Suprapubic skin (tissue), 4 donors: ENCODE measurements at regions not wholly inside any gene's neighbourhood (a gene's known extent, or its start where the extent isn't known, plus 50 kb on each side); places are given as distances from the start of the nearest gene placed in this dataset.

ENCODE experiments used
- CTCF ChIP-seq, 2 donors: fragments of 200-600 bp in 1 of 2; fragments of 450-650 bp in 1 of 2; sonication (generic) in 1 of 2; IDR thresholded peaks; one replicate each; pipeline ENCODE4 v1.5.1; 2016 to 2019; ENCODE audit warnings: antibody characterized with exemption in 2 of 2, mild to moderate bottlenecking in 1 of 2, moderate library complexity in 1 of 2
- POLR2A ChIP-seq, 2 donors: fragments of 450-650 bp; IDR thresholded peaks; one replicate each; pipeline ENCODE4 v1.6.1; 2017; ENCODE audit warnings: antibody characterized with exemption in 2 of 2, mild to moderate bottlenecking in 2 of 2, moderate library complexity in 2 of 2
- POLR2AphosphoS5 ChIP-seq, 3 donors: sonication (generic); formaldehyde crosslinking; IDR thresholded peaks; one replicate each; pipeline ENCODE4 v1.6.1; 2017; ENCODE audit warnings: antibody characterized with exemption in 3 of 3

DNA sequence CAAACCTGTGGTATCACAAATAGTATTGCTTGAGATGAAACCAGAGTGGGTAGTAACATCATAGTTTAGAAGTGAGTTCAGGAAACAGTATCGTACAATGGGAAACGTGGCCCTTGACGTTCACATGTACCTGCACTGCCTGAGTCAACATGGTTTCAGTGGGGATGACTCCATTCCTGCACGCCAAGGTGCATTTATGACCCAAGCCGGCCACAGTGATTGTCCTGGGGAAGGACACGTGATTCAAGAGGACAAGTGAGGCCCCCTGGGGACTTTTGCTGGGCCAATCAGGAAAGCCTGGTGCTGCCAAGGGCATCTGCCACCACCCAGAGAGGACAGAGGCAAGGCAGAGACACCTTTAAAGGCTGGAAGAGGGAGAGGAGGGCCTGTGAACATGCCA, 119.2 kb downstream of the AXIN2 start:
- TF ChIP-seq CTCF (IDR thresholded peaks at IDR 0.05) (no peak), POLR2AphosphoS5 (IDR thresholded peaks at IDR 0.05) (no peak), POLR2A (IDR thresholded peaks at IDR 0.05) (no peak)
